GM19023 (cell line): ENCODE measurements at regions not wholly inside any gene's neighbourhood (a gene's known extent, or its start where the extent isn't known, plus 50 kb on each side); places are given as distances from the start of the nearest gene placed in this dataset.

Experiments
- ATAC-seq: cut with Tn5 transposase; IDR thresholded peaks from one replicate; pipeline ENCODE4 v1.9.1; 2021; ENCODE audit warnings: mild to moderate bottlenecking, moderate library complexity; ENCODE audit not compliant: unreplicated experiment

DNA sequence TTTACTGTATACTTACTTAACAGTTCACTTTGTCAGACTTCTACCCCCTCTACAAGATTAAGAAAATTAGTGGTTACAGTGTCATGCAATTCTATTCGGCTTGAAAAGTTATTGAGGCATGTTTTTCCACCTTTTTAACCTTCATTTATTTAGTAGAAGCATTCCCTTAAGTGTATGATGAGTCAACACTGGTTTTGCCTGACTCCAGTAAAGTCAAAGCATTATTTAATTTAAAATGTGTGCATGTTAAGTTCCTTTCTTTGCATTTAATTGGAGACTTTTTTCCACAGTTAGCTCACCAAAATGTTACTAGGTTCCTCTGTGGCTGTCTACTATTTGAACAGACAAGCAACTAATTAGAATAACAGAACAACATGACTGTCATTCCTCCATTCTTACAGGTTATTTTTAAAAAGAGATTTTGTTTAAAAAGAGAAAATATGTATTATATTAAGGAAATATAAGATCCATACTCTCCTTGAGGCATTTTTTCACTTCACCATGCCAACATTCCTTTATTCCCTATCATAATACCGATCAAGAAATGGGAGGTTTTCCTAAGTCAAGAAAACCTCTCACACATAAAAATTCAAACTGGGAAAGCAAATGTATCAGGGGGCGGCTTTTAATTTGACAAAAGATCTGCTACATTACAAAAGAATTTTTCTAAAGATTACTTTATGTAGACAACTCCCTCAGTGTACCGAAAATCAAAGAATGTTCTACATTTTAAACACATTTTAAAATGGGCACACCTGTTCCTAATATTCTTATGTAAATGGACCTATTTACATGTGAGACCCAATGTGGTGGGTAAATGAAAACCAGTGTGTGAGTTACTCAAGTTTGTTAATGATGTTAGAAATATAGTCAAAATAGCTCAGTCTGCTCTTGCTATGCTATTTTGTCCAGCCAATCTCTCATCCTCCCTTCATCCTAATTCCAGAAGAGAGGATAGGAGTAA, 361.2 kb downstream of the UTRN start:
- ATAC-seq: no peak

DNA sequence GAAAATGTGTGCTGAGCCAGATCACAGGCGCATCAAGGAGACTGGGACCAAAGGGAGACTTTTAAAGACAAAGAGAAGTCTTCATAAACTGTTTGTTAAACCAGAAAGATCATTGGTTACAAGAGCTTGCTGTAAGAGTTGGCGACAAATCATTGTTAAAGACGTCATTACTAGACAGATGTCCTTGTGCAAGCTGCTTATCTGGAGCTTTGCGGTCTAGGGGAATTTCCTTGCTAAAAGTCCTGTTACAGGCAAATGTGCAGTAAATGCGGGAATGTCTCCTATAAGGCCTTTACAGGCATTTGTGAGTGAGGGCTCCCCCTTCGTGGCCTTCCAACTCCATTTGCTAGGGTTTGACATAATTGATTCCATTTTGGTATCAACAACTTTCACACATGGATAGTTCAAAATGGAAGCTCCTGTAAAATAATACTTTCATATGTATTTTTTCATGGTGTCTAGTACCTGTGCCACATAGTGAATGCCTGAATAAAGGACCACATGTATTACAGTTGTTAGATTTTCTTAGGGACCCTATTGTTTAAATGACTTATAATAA, 362.4 kb downstream of the UTRN start:
- no peak for ATAC-seq

DNA sequence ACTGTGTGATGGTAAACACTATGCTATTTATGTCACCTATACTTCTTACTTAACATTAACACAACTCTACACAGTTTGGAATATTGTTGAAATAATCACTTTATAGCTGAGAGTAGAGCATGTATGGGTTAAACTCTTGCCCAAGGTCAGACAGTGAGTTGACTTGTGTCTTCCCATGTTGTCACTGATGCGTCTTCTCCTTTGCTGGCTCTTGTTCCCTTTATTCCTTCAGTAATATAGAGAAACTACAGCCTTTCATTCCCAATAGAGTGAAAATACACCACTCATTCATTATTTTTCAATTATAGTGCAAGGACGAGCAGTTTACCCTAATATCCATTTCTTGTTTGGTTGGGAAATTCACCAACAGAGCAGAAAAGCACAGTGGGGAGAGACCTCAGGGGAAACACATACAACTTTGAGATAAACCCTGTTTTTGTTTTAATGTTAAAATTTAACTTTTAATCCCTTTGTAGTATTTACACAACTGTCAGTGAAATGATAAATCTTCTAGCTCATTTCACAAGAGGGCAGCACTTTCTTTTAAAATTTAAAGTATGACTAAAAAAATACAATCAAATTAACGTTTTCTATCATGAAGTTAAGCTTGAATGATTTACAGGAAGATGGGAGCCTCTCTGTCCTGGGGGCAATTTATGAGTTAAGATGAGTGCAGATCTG, 363.0 kb downstream of the UTRN start:
- no peak for ATAC-seq

DNA sequence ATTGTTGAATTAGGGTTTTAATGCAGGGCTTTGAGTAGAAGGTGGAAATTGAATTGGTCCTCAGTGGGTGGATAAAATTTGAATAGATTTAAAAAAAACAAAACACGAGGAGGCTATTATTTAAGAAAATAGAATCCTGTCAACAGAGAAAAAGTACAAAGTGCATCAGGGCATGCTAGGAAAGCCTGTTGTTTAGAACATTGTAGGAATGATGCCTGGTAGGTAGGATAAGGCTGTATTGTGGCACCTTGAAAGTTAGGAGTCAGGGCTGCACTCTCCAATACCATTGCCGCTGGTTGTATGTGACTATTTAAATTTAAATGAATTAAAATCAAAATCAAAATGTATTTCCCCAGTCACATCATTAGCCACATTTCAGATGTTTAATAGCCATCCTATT, 363.9 kb downstream of the UTRN start:
- no peak for ATAC-seq

DNA sequence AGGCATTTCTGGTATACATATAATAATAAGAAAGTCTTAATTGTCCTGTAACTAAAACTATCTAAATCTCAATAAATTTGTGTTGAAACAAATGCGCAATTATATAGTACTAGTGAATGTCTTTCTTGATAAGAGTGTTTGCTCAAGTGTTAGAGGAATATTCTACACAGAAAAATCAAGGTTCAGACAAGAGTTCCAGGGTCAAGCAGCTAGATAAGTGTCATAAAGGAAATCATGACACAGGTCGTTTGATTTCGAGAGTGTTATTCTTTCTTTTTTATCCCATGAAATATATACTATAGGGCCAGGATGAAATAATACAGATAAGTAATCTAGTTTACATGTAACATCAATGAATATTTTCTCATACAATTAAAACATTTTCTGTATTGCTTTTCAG, 366.1 kb downstream of the UTRN start:
- ATAC-seq: no peak

DNA sequence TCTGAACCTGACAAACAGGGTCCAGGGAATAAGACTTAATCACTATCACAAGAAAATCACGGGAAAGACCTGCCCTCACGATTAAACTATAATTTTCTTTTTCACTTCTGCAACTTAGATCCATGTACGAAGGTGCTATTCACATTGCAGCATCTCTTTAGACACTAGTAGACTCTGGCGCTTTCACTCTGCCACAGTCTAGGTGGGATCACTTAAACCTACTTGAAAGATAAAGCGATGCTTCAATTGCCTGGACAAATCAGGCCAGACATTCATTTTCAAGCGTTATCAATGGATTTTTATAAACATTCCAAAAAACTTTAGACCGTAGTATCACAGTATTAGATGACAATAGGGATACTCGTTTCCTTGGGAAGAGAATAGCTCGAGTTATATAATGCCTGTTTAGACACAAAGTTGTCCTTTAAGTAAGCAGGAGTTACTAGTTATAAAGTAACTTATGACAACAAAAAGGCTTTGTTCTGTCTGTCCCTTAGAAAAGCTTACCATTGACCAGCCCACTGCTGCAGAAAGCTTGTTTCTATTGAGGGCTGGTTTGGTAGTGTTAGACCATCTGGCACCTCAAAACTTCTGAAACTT, 367.3 kb downstream of the UTRN start:
- ATAC-seq: no peak

DNA sequence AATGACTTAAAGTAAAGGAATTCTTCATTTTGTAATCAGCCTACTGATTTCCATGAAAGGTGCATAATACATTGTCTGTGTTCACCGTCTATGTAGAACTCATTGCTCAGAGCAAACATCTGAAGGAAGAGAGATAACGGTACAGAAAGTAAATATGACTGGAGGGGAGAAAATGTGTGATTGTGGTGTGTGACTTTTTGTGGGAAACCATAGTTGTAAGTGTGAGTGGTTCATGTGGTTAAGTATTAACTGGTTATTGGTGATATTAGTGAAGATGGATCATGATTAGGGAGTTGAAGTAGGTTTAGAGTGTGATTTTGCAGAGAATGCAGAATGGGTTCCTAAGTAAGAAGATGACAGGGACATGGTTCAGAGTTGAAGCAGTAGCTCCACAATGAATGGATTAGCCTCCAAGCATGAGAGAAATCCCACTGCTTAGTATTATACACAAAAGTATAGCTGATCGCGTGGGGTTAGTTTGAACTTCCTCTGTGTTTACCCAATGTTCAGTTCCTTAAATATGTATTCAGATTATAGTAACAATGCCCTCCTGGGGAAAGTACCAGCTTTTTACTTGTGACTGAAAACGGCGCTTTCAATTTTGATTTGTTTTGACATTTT, 368.9 kb downstream of the UTRN start:
- ATAC-seq: peak; percentile 94

DNA sequence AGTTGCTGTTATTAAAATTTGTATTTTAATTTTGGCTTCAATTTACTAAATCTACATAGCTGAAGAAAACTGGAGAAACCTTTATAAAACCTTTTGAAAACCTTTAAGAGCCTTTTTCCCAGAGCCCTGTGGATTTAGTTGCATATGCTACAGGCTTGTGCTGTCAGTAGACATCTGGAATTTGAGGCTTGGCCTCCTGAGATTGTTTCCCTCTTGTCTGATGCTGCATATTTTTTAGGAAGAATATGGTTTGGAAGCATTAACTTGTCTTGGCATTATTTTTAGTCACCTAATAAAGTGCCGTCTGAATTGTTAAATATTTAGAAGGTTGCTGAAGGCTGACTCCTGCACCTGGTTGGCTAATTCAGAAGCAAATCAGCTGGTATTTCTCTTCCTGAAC, 369.4 kb downstream of the UTRN start:
- peak; percentile 7 for ATAC-seq

DNA sequence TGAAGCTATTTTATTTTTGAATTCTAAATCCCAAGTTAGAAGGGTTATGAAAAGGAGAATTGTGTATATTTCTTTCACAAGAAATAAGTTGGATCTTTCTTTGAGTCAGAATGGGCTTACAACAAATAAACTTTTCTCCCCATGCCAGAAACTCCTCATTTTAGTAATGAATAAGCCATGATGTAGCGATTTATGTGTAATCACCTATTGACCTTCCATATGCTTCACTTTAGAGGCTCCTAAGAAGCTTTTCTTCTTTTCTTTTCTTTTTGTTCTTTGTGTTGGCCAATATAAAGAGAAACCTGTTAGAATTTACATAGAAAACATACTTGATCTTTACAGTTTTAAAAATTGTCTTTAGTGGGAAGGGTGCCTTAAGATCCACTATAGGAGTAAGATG, 370.2 kb downstream of the UTRN start:
- no peak for ATAC-seq

DNA sequence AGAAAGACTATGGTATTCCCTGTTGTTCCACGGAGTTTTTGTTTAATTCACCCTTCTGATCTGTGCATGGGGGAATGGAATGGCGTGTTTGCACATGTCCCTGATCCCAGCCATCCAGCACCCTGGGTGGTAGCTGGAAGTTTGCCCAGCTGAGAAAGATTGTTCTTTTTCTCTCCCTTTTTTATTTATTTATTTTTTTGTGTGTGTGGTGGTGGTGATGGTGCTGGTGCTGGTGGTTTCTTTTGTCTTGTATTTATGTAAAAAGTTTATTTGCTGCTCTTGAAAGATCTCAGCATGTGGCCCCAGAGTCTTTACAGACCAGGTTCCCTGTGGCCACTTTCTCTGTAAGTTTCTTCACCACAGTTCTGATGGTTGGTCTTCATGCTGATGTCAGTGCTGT, 372.6 kb downstream of the UTRN start:
- ATAC-seq: no peak

DNA sequence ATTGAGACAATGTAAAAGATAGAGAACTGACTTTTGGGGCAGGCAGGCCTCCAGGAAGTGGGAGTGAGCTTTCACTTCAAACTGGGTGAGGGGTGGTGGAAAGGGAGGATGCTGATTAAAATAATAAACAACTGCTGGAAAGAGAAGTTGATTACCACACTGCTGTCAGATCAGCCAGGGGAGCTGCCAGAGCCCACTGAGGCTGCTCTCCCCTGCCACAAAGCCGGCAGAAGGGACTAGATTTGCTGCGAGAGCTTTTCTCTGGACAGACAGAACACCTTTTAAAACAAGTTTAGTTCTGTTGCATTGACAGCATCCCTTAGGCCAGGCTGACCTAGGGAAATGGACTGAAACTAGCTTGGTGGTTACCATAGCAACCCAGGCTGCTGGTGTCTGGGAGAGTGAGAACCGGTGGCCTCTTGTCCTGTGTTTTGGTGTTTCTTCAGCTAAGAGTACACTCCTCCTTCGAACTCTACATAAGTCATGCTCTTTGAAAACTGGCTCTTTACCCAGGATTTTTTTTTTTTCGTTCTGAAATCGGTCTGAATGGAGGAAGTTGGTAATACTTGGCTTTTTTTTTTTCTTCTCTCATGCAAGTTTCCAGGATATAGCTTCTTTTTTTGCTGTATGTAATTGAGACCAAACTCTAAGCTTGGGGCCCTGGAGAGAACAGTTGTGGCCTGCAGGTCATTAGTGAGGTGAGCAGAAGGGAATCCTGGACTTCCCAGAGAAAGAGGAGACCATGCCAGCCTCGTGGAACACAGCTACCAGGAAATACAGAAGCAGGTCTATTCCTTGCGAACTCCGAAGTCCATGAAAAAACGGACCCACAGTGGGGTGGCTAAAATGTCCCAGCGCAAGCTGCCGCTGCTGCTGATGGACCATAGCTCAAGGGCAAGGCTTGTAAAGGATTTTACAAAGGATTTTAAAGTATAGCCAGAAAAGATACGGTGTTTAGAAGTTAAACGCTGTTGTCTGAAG, 374.4 kb downstream of the UTRN start:
- ATAC-seq: peak; percentile 86

DNA sequence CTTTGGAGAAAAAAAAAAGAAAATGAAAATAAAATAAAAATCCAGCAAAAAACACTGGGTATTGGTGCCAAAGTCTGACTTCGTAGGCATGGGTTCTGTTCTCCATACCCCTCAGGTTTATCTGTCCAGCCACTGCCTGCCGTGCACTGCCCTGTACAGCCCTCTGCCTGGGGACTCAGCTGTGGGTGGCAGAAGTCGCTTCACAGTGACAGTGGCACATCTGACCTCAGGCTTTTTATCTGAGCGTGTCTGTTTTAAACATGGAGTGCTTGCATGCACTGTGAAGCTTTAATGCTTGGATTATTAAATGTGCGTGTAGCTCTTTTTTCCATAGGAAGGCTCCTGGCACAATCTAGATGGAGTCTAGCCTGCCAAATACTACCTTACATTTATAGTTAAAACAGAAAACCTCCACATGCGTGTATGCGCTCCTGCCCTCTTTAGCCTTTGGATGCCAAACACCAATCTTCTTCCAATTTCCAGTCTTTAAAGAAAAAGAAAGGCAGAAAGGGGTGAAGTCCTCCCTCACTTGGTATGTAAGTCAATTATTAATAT, 375.5 kb downstream of the UTRN start:
- no peak for ATAC-seq

DNA sequence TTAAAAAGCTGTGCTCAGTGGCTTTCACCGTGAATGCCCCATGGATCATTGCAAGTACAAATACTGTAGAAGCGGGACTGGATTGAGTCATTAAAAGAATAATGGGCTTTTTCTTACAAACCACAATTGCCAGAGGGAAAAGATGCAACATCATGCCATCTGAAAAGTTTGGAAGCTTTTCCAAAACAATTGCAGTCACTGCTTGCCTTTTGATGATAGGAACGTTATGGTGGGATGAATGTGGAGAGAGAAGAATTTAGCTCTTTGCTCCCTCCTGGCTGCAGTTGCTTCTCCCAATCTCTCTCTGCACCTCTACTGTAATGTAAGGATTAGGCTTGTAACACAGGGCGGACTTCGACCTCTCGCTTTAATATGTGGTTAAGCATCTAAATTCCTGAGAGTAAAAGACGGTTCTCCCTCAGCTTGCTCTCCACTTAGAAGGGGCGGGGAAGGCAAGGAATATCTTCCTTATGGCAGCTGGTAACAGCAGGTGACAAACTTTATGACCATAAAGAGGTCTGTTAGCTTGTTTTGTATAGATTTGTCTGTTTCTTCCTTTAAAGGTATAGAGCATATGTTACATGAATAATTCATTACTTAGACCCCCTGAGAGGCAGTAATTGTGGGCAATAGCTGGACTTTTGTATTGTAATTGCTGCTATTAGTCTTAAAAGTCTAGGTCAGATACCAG, 376.1 kb downstream of the UTRN start:
- ATAC-seq: no peak

DNA sequence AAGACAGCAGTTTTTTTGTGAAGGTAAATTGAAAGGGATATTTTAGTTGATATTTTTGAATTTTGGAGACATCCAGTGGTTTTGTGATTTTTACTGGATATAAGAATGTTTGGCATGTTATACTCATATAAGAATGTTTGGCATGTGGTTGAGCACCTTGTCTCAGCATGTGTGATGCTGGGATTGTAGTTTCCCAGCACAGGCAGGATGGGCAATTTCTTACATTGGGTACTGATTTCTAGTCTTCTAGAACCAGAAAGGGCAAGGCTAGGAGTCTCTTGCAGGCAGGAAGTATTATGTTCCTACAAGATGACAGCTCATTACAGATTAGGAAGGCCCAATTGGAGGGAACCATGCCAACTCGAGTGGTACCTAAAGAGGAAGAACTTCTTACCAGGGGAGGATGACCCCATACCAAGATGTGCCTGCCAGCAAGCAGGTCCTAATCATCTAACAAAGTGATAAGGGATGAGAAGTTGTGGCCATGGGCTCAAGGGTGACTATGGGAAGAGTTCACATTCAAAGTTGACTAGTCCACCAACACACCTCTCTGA, 377.8 kb downstream of the UTRN start:
- no peak for ATAC-seq

DNA sequence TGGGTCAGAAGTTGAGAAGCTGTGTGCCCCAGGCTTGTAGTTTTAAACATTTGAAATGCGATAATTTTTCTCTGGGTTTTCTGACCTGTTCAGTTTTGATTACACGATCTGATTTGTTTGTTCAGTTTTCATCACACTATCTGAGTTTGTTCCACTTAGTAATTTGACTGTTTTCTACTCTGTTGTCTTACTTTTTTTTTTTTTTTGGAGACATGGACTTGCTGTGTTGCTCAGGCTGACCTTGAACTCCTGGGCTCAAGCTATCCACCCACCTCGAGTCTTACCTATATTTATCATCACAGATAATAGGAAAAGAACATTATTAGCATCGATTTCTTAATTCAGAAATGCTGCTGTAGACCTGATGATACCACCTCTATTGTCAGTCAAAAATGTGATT, 379.1 kb downstream of the UTRN start:
- ATAC-seq: no peak

DNA sequence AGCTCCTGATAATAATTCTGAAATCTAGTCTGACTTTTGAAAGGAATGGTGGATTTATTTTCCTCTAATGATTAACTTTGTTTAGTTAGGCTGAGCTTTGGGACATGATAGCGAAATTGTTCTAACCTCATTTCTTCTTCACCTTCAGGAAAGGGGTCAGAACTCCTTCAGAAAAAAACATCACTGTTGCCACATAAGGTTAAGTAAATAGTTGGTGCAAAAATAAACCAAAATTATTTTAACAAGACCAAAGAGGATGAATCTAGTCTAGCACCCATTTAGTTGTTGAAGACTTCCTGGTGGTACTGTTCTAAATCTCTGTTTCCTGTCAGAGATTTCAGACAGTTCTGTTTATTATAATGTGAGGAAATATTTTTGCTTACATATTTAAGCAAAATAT, 379.8 kb downstream of the UTRN start:
- ATAC-seq: no peak

DNA sequence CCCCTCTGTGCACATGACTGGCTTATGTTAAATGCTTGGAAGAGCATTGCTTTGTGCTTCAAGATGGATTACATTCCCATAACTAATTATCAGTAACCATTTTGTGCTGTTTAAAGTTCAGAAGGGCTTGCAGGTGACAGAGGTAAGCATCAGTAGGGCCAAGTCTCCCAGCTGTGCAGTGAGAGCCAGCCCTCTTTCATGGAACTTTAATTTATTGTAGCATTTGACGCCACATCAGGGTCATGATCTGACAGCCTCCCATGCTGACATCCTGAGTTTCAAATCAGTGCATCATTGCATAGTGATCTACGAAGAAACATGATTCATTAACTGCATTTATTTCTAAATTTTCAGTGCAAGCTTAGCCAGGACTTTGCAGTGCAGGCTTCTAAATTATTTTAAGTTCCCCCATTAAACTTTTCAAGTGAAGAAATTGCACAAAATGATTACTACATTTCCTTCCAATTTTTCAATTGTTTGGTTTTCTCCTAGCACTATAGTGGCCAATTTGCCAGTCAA, 380.9 kb downstream of the UTRN start:
- no peak for ATAC-seq

DNA sequence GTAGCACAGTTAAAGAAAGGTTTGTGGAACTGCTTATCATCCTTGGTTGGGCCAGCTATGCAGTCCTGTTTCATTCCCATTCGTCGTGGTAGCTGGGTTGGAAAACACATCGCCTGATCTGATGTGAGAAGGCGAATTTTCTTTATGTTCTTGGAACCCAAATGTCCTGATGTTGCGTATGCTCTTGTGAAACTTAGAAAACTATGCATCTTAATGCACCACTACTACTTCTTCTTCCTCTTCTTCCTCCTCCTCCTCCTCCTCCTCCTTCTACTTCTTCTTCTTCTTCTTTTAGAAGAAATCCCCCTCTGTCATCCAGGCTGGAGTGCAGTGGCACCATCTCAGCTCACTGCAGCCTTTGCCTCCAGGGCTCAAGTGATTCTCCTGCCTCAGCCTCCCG, 381.6 kb downstream of the UTRN start:
- ATAC-seq: no peak
